Breast epithelium (tissue), 4 donors: ENCODE measurements at regions not wholly inside any gene's neighbourhood (a gene's known extent, or its start where the extent isn't known, plus 50 kb on each side); places are given as distances from the start of the nearest gene placed in this dataset.
"Not testable (repeated sequence)": the region's sequence is repeated elsewhere in the genome, so short reads cannot be mapped to it uniquely, and the experiment has no call there.

Source experiments
- DNase-seq, 2 donors: peaks; one replicate each; pipeline ENCODE4 v3.0.0-alpha.2; 2019; ENCODE audit warnings: low spot score in 2 of 2
- H3K27ac ChIP-seq, 2 donors: fragments of 200-600 bp; sonication (generic) in 1 of 2; one replicate each; pipeline ENCODE4 v1.5.1; 2016 to 2019; ENCODE audit warnings: mild to moderate bottlenecking in 1 of 2
- H3K27me3 ChIP-seq, 2 donors: fragments of 200-600 bp; sonication (generic) in 1 of 2; one replicate each; pipeline versions ENCODE4 v1.5.1 to v1.6.0; 2017 to 2019; ENCODE audit warnings: control low read depth in 1 of 2, mild to moderate bottlenecking in 1 of 2
- H3K36me3 ChIP-seq: fragments of 200-600 bp; one replicate; pipeline ENCODE4 v1.5.1; 2019
- H3K4me1 ChIP-seq, 2 donors: fragments of 200-600 bp; sonication (generic); one replicate each; pipeline ENCODE4 v1.5.1; 2016 to 2019; ENCODE audit warnings: control low read depth in 1 of 2
- H3K4me3 ChIP-seq, 3 donors: fragments of 200-600 bp; sonication (generic); 1 replicate in 2 of 3; 2 replicates in 1 of 3; pipeline ENCODE4 v1.5.1; 2016 to 2019; ENCODE audit warnings: mild to moderate bottlenecking in 3 of 3, moderate library complexity in 2 of 3
- H3K9me3 ChIP-seq, 2 donors: fragments of 200-600 bp; sonication (generic) in 1 of 2; one replicate each; pipeline ENCODE4 v1.5.1; 2016 to 2019; ENCODE audit warnings: control low read depth in 1 of 2
- CTCF ChIP-seq, 3 donors: fragments of 450-650 bp; IDR thresholded peaks; one replicate each; pipeline ENCODE4 v1.5.1; 2016 to 2017; ENCODE audit warnings: antibody characterized with exemption in 3 of 3, mild to moderate bottlenecking in 3 of 3, moderate library complexity in 3 of 3
- POLR2A ChIP-seq: fragments of 450-650 bp; IDR thresholded peaks from one replicate; pipeline ENCODE4 v1.6.1; 2016; ENCODE audit warnings: antibody characterized with exemption, mild to moderate bottlenecking, moderate library complexity
- POLR2AphosphoS5 ChIP-seq, 3 donors: sonication (generic); formaldehyde crosslinking; IDR thresholded peaks; one replicate each; pipeline ENCODE4 v1.6.1; 2017; ENCODE audit warnings: antibody characterized with exemption in 3 of 3
- intact Hi-C: fragments of 100-400 bp; cut with DNase I; formaldehyde crosslinking; loops from one replicate; pipeline ENCODE4 v1.15.1; 2023; ENCODE audit warnings: low total_unique reads

- Histone ChIP-seq H3K4me3 (no peak overlapping the region), H3K36me3 (no peaks in the 10 kb centered on the region), H3K27me3 (no peaks in the 10 kb centered on the region), H3K4me1 (no peaks in the 10 kb centered on the region), H3K27ac (no peak overlapping the region), H3K9me3 (no peaks in the 10 kb centered on the region)
- intact Hi-C loops = no loop called here
- DNase-seq = no peak
- no peak for TF ChIP-seq CTCF (IDR thresholded peaks at IDR 0.05)
Measured at GRCh38 chr14:37816743-37817295, 221.4 kb downstream of the TTC6 start.

- Histone ChIP-seq H3K4me1 (no peaks in the 10 kb centered on the region), H3K4me3 (no peak overlapping the region), H3K27ac (no peak overlapping the region), H3K9me3 (no peaks in the 10 kb centered on the region), H3K27me3 (no peaks in the 10 kb centered on the region), H3K36me3 (no peaks in the 10 kb centered on the region)
- intact Hi-C loops = no loop called here
- no peak for TF ChIP-seq POLR2A
- TF ChIP-seq CTCF (IDR thresholded peaks at IDR 0.05) = no peak
- TF ChIP-seq POLR2AphosphoS5 (IDR thresholded peaks at IDR 0.05) = no peak
- DNase-seq = no peak
Measured at GRCh38 chr14:37819155-37820015, 224.0 kb downstream of the TTC6 start.

GRCh38 chr14:37820810-37821209, 225.4 kb downstream of the TTC6 start:
- not testable (repeated sequence) for H3K9me3 ChIP-seq, H3K27me3 ChIP-seq, H3K4me3 ChIP-seq

GRCh38 chr14:37824939-37825712, 229.7 kb downstream of the TTC6 start:
- intact Hi-C loops = no loop called here
- Histone ChIP-seq H3K27me3 (no peaks in the 10 kb centered on the region), H3K36me3 (no peaks in the 10 kb centered on the region)

More at GRCh38 chr14:37820810-37821209, 225.4 kb downstream of the TTC6 start:
- H3K36me3 ChIP-seq, intact Hi-C loops, H3K27ac ChIP-seq, H3K4me1 ChIP-seq, DNase-seq: not testable (repeated sequence)

GRCh38 chr14:37826869-37827268, 231.4 kb downstream of the TTC6 start:
- H3K9me3 ChIP-seq = peaks cover 0 to 10% of the 10 kb centered on the region in 2 donors
- no peak overlapping the region for H3K4me3 ChIP-seq
- no peak for DNase-seq
- H3K27me3 ChIP-seq = no peaks in the 10 kb centered on the region
- TF ChIP-seq CTCF (IDR thresholded peaks at IDR 0.05) (no peak), POLR2A (no peak), POLR2AphosphoS5 (IDR thresholded peaks at IDR 0.05) (no peak)
- no peak overlapping the region for H3K27ac ChIP-seq
- no peaks in the 10 kb centered on the region for H3K36me3 ChIP-seq
- H3K4me1 ChIP-seq = no peaks in the 10 kb centered on the region
- intact Hi-C loops = no loop called here

More at GRCh38 chr14:37824939-37825712, 229.7 kb downstream of the TTC6 start:
- no peak for DNase-seq
- Histone ChIP-seq H3K27ac (no peak overlapping the region), H3K4me1 (no peaks in the 10 kb centered on the region), H3K9me3 (no peaks in the 10 kb centered on the region), H3K4me3 (no peak overlapping the region)
- no peak for TF ChIP-seq CTCF (IDR thresholded peaks at IDR 0.05)
- TF ChIP-seq POLR2AphosphoS5 (IDR thresholded peaks at IDR 0.05) = no peak
- TF ChIP-seq POLR2A = no peak
